ENCODE measurements at regions not wholly inside any gene's neighbourhood (a gene's known extent, or its start where the extent isn't known, plus 50 kb on each side); places are given as distances from the start of the nearest gene placed in this dataset.

GRCh38 chr15:70265986-70266385 is 168.3 kb upstream of the TLE3 start:
- Histone ChIP-seq H3K4me3 (no peak overlapping the region), H3K36me3 (ENCODE audit: control insufficient read depth in 2 of 2, insufficient read depth in 2 of 2, low read length in 1 of 2) (no peaks in the 10 kb centered on the region), H3K79me2 (ENCODE audit: control insufficient read depth, insufficient read depth, low read length) (no peaks in the 10 kb centered on the region), H3K9me3 (replicated peaks; ENCODE audit: control insufficient read depth, insufficient read depth, low read length) (no peaks in the 10 kb centered on the region), H3K4me2 (ENCODE audit: control insufficient read depth, insufficient read depth) (no peak overlapping the region), H3K9ac (ENCODE audit: control insufficient read depth, insufficient read depth, low read length) (no peak overlapping the region), H3K4me1 (ENCODE audit: control insufficient read depth, insufficient read depth, low read length) (peaks cover 40% of the 10 kb centered on the region), H3K27ac (ENCODE audit: control insufficient read depth, insufficient read depth) (no peak overlapping the region), H2AFZ (ENCODE audit: control insufficient read depth, low read depth, low read length) (no peak overlapping the region), H3K27me3 (replicated peaks in 1 of 2; ENCODE audit: control insufficient read depth in 2 of 2, insufficient read depth in 2 of 2, low read length in 1 of 2) (no peaks in the 10 kb centered on the region; a peak in 2 of 4 replicates), H4K20me1 (ENCODE audit: control insufficient read depth, insufficient read depth) (no peaks in the 10 kb centered on the region)
- ChIA-PET POLR2A (interaction anchor here (0.6 kb wide), 1 partner anchor 168 kb away, joined by 10 read pairs; the partner anchor contains the start of gene TLE3), SMC1A (ENCODE audit: uncharacterized antibody, unreplicated experiment) (interaction anchor here (0.6 kb wide), 1 partner anchor 88 kb away, joined by 3 read pairs; no protein-coding TSS in a partner anchor), RAD21 (ENCODE audit: unreplicated experiment) (interaction anchor here (0.6 to 0.8 kb wide), 3 partner anchors 115 to 166 kb away, joined by 3 to 4 read pairs (median 3); no protein-coding TSS in a partner anchor), CTCF (interaction anchor here (1.3 to 1.5 kb wide), 2 partner anchors 25 to 201 kb away, joined by 3 to 4 read pairs; no protein-coding TSS in a partner anchor)
- in situ Hi-C loops (cut with MboI): no loop called here
- BruUV-seq (replicated peaks): no TSS peak
- intact Hi-C loops (cut with micrococcal nuclease; ENCODE audit: unreplicated experiment): no loop called here
- DNase-seq (ENCODE audit: low read depth, low spot score) (no peak), ATAC-seq (no peak), FAIRE-seq (no peak)
- WGBS (ENCODE audit: insufficient coverage, insufficient replicate concordance, low lambda C conversion rate, missing lambda C conversion rate): 64% methylated on average over 8 of the region's 8 CpGs
- TF ChIP-seq YBX1 (IDR thresholded peaks at IDR 0.05) (no peak), ATF7 (IDR thresholded peaks at IDR 0.05; ENCODE audit: low read depth) (no peak), HCFC1 (IDR thresholded peaks at IDR 0.05; ENCODE audit: low read length) (no peak), BHLHE40 (IDR thresholded peaks at IDR 0.05; ENCODE audit: borderline replicate concordance in 1 of 2, low read depth in 2 of 2, low read length in 1 of 2) (no peak), ZNF217 (IDR thresholded peaks at IDR 0.05) (no peak)

- Histone ChIP-seq H3K27ac (ENCODE audit: control insufficient read depth, insufficient read depth) (no peak overlapping the region), H4K20me1 (ENCODE audit: control insufficient read depth, insufficient read depth) (no peaks in the 10 kb centered on the region), H3K4me1 (ENCODE audit: control insufficient read depth, insufficient read depth, low read length) (peaks cover 41% of the 10 kb centered on the region), H3K4me2 (ENCODE audit: control insufficient read depth, insufficient read depth) (no peak overlapping the region), H3K27me3 (replicated peaks in 1 of 2; ENCODE audit: control insufficient read depth in 2 of 2, insufficient read depth in 2 of 2, low read length in 1 of 2) (no peaks in the 10 kb centered on the region; a peak in 2 of 4 replicates), H3K4me3 (no peak overlapping the region), H3K36me3 (ENCODE audit: control insufficient read depth in 2 of 2, insufficient read depth in 2 of 2, low read length in 1 of 2) (no peaks in the 10 kb centered on the region), H2AFZ (ENCODE audit: control insufficient read depth, low read depth, low read length) (no peak overlapping the region), H3K9me3 (replicated peaks; ENCODE audit: control insufficient read depth, insufficient read depth, low read length) (no peaks in the 10 kb centered on the region), H3K79me2 (ENCODE audit: control insufficient read depth, insufficient read depth, low read length) (no peaks in the 10 kb centered on the region), H3K9ac (ENCODE audit: control insufficient read depth, insufficient read depth, low read length) (no peak overlapping the region)
- FAIRE-seq (no peak), ATAC-seq (no peak), DNase-seq (ENCODE audit: low read depth, low spot score) (no peak)
- CTCF ChIA-PET: interaction anchor here (0.6 kb wide), 1 partner anchor 383 kb away, joined by 3 read pairs; no protein-coding TSS in a partner anchor
- in situ Hi-C loops (cut with MboI): no loop called here
- intact Hi-C loops (cut with micrococcal nuclease; ENCODE audit: unreplicated experiment): no loop called here
- WGBS (ENCODE audit: insufficient coverage, insufficient replicate concordance, low lambda C conversion rate, missing lambda C conversion rate): 48% methylated on average over 9 of the region's 9 CpGs
- no TSS peak for BruUV-seq (replicated peaks)
- TF ChIP-seq CTCF (IDR thresholded peaks at IDR 0.05 in 2 of 3, conservative IDR thresholded peaks at IDR 0.05 in 1 of 3; ENCODE audit: control insufficient read depth in 2 of 3, extremely low read depth in 1 of 3, insufficient read depth in 1 of 3, low read depth in 3 of 3, low read length in 3 of 3): peak in 2 of 3 experiments; percentile 16 to 42; a peak in 3 of 6 replicates
- no peak for TF ChIP-seq ASH2L (IDR thresholded peaks at IDR 0.05; ENCODE audit: borderline replicate concordance, low read depth)
- POLR2A ChIA-PET: no interaction called here
- RAD21 ChIA-PET (ENCODE audit: unreplicated experiment): interaction anchor here (0.7 kb wide), 1 partner anchor 114 kb away, joined by 4 read pairs; no protein-coding TSS in a partner anchor
- SMC1A ChIA-PET (ENCODE audit: uncharacterized antibody, unreplicated experiment): no interaction called here
Observed at GRCh38 chr15:70265466-70265978, 167.8 kb upstream of the TLE3 start.
